Lower lobe of right lung (tissue), 2 donors: ENCODE measurements at regions not wholly inside any gene's neighbourhood (a gene's known extent, or its start where the extent isn't known, plus 50 kb on each side); places are given as distances from the start of the nearest gene placed in this dataset.

ENCODE experiments used
- ATAC-seq, 2 donors: fragments of 200-7000 bp; cut with Tn5 transposase; one replicate each; pipeline ENCODE4 v1.9.1; 2020 to 2022; ENCODE audit warnings: mild to moderate bottlenecking in 2 of 2, moderate library complexity in 2 of 2
- DNase-seq: peaks from one replicate; pipeline ENCODE4 v3.0.0-alpha.2; 2020
- H3K27ac ChIP-seq: fragments of 200-600 bp; one replicate; pipeline ENCODE4 v1.8.0; 2022
- H3K27me3 ChIP-seq: fragments of 200-600 bp; one replicate; pipeline ENCODE4 v1.8.0; 2022; ENCODE audit warnings: low read depth
- H3K36me3 ChIP-seq: fragments of 200-600 bp; one replicate; pipeline ENCODE4 v1.8.0; 2022; ENCODE audit warnings: mild to moderate bottlenecking
- H3K4me1 ChIP-seq: fragments of 200-600 bp; one replicate; pipeline ENCODE4 v1.8.0; 2022
- H3K4me3 ChIP-seq: fragments of 200-600 bp; one replicate; pipeline ENCODE4 v1.8.0; 2022; ENCODE audit warnings: mild to moderate bottlenecking
- H3K9me3 ChIP-seq: fragments of 200-600 bp; one replicate; pipeline ENCODE4 v1.8.0; 2022
- CTCF ChIP-seq: fragments of 200-600 bp; IDR thresholded peaks from one replicate; pipeline ENCODE4 v1.8.0; 2022; ENCODE audit warnings: antibody characterized with exemption, mild to moderate bottlenecking
- intact Hi-C: fragments of 100-400 bp; cut with DNase I; formaldehyde crosslinking; loops from one replicate; pipeline ENCODE4 v1.11.0; 2022
- donor health status: DM: no; HTN: yes; CAD: no; lungs with severe emphysema.

GRCh38 chr10:28097633-28098032 lies 98.8 kb upstream of the ODAD2 start:
- no peak for ATAC-seq
- Histone ChIP-seq H3K4me1 (no peaks in the 10 kb centered on the region), H3K27me3 (no peaks in the 10 kb centered on the region), H3K4me3 (no peak overlapping the region), H3K9me3 (no peaks in the 10 kb centered on the region), H3K27ac (no peak overlapping the region), H3K36me3 (no peaks in the 10 kb centered on the region)
- DNase-seq = no peak
- intact Hi-C loops = no loop called here
- TF ChIP-seq CTCF = no peak

GRCh38 chr10:28095791-28096378 lies 97.0 kb upstream of the ODAD2 start:
- no peak for TF ChIP-seq CTCF
- no peaks in the 10 kb centered on the region for H3K9me3 ChIP-seq
- H3K27me3 ChIP-seq = no peaks in the 10 kb centered on the region
- H3K4me1 ChIP-seq = no peaks in the 10 kb centered on the region
- H3K36me3 ChIP-seq = no peaks in the 10 kb centered on the region
- no peak overlapping the region for H3K27ac ChIP-seq
- DNase-seq (no peak), ATAC-seq (no peak)
- no peak overlapping the region for H3K4me3 ChIP-seq
- intact Hi-C loops = no loop called here

- no peak for TF ChIP-seq CTCF
- Histone ChIP-seq H3K4me1 (no peaks in the 10 kb centered on the region), H3K4me3 (no peak overlapping the region), H3K27ac (no peak overlapping the region), H3K9me3 (no peaks in the 10 kb centered on the region), H3K27me3 (no peaks in the 10 kb centered on the region), H3K36me3 (no peaks in the 10 kb centered on the region)
- DNase-seq (no peak), ATAC-seq (no peak)
- intact Hi-C loops = no loop called here
Measured at GRCh38 chr10:28094121-28094520, 95.2 kb upstream of the ODAD2 start.

- ATAC-seq = no peak
- H3K9me3 ChIP-seq = no peaks in the 10 kb centered on the region
- intact Hi-C loops = no loop called here
- no peaks in the 10 kb centered on the region for H3K36me3 ChIP-seq
- no peaks in the 10 kb centered on the region for H3K27me3 ChIP-seq
- H3K4me3 ChIP-seq = no peak overlapping the region
- no peak overlapping the region for H3K27ac ChIP-seq
- DNase-seq = no peak
- no peaks in the 10 kb centered on the region for H3K4me1 ChIP-seq
- no peak for TF ChIP-seq CTCF
Measured at GRCh38 chr10:28091913-28092312, 93.0 kb upstream of the ODAD2 start.

GRCh38 chr10:28090506-28090905 lies 91.6 kb upstream of the ODAD2 start:
- no peak overlapping the region for H3K4me3 ChIP-seq
- ATAC-seq (no peak), DNase-seq (no peak)
- no peak overlapping the region for H3K27ac ChIP-seq
- no peaks in the 10 kb centered on the region for H3K9me3 ChIP-seq
- no peak for TF ChIP-seq CTCF
- intact Hi-C loops = no loop called here
- H3K27me3 ChIP-seq = no peaks in the 10 kb centered on the region
- H3K4me1 ChIP-seq = no peaks in the 10 kb centered on the region
- H3K36me3 ChIP-seq = peaks cover 5% of the 10 kb centered on the region

- no peaks in the 10 kb centered on the region for H3K27me3 ChIP-seq
- TF ChIP-seq CTCF = no peak
- intact Hi-C loops = no loop called here
- no peaks in the 10 kb centered on the region for H3K9me3 ChIP-seq
- H3K4me3 ChIP-seq = no peak overlapping the region
- H3K36me3 ChIP-seq = peaks cover 5% of the 10 kb centered on the region
- H3K4me1 ChIP-seq = no peaks in the 10 kb centered on the region
- DNase-seq = no peak
- ATAC-seq = no peak
- no peak overlapping the region for H3K27ac ChIP-seq
Measured at GRCh38 chr10:28089467-28089866, 90.6 kb upstream of the ODAD2 start.
